Activated T-cell treated with anti-CD3 and anti-CD28 coated beads for 4 hours (primary cell): ENCODE measurements at regions not wholly inside any gene's neighbourhood (a gene's known extent, or its start where the extent isn't known, plus 50 kb on each side); places are given as distances from the start of the nearest gene placed in this dataset.

Source experiments
- DNase-seq: peaks from one replicate; pipeline ENCODE4 v3.0.0-alpha.2; 2020

- no peak for DNase-seq
Measured at GRCh38 chrY:7463711-7464110, 552.2 kb upstream of the AMELY start.

GRCh38 chrY:7463196-7463595 is 551.6 kb upstream of the AMELY start:
- DNase-seq, result no peak

GRCh38 chrY:7462657-7463056 is 551.1 kb upstream of the AMELY start:
- no peak for DNase-seq

GRCh38 chrY:7461873-7462525 is 550.4 kb upstream of the AMELY start:
- DNase-seq, result no peak

- no peak for DNase-seq
Measured at GRCh38 chrY:7459802-7460201, 548.2 kb upstream of the AMELY start.

GRCh38 chrY:7458301-7459078 is 546.9 kb upstream of the AMELY start:
- no peak for DNase-seq

- no peak for DNase-seq
Measured at GRCh38 chrY:7457286-7458015, 545.9 kb upstream of the AMELY start.

- DNase-seq, result no peak
Measured at GRCh38 chrY:7455626-7456025, 544.1 kb upstream of the AMELY start.

GRCh38 chrY:7453336-7453735 is 541.8 kb upstream of the AMELY start:
- no peak for DNase-seq

- DNase-seq, result no peak
Measured at GRCh38 chrY:7452246-7452645, 540.7 kb upstream of the AMELY start.

- no peak for DNase-seq
Measured at GRCh38 chrY:7449860-7450259, 538.3 kb upstream of the AMELY start.

- DNase-seq, result no peak
Measured at GRCh38 chrY:7448687-7449086, 537.1 kb upstream of the AMELY start.

GRCh38 chrY:7447881-7448516 is 536.4 kb upstream of the AMELY start:
- no peak for DNase-seq

GRCh38 chrY:7444141-7444540 is 532.6 kb upstream of the AMELY start:
- no peak for DNase-seq

- no peak for DNase-seq
Measured at GRCh38 chrY:7440796-7441530, 529.4 kb upstream of the AMELY start.

GRCh38 chrY:7437086-7437485 is 525.5 kb upstream of the AMELY start:
- no peak for DNase-seq

- DNase-seq, result no peak
Measured at GRCh38 chrY:7433817-7434809, 522.6 kb upstream of the AMELY start.

- DNase-seq, result no peak
Measured at GRCh38 chrY:7419165-7419564, 507.6 kb upstream of the AMELY start.

- DNase-seq, result no peak
Measured at GRCh38 chrY:7417946-7418345, 506.4 kb upstream of the AMELY start.

GRCh38 chrY:7416406-7416805 is 504.9 kb upstream of the AMELY start:
- no peak for DNase-seq

- DNase-seq, result no peak
Measured at GRCh38 chrY:7415157-7415633, 503.6 kb upstream of the AMELY start.
